HG03521 (cell line): ENCODE measurements at regions not wholly inside any gene's neighbourhood (a gene's known extent, or its start where the extent isn't known, plus 50 kb on each side); places are given as distances from the start of the nearest gene placed in this dataset.
A peak's percentile ranks its signal among the peaks of the same experiment; 100 is the strongest.

Source experiments
- ATAC-seq: cut with Tn5 transposase; IDR thresholded peaks from one replicate; pipeline ENCODE4 v1.9.1; 2021; ENCODE audit warnings: mild to moderate bottlenecking, moderate library complexity; ENCODE audit not compliant: unreplicated experiment

DNA sequence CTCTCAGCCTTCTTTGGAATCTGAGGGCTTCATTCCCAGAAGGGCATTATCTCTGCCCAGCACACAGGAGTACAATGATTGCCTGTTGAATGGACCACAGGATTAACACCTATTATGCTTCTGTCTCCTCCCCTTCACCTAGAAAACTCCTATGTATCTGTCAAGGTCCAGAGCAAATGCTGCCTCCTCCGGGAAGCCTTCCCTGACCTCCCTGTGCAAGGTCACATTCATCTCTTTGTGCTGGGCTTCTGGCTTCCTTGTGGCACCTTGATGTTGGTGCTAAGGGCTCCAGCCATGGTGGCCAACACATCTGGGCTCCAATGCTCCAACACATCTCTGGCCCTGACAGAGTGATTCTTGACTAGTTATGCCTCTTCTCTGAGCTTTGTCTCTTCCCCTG is 49.9 kb upstream of the ATP2B2 start:
- no peak for ATAC-seq

DNA sequence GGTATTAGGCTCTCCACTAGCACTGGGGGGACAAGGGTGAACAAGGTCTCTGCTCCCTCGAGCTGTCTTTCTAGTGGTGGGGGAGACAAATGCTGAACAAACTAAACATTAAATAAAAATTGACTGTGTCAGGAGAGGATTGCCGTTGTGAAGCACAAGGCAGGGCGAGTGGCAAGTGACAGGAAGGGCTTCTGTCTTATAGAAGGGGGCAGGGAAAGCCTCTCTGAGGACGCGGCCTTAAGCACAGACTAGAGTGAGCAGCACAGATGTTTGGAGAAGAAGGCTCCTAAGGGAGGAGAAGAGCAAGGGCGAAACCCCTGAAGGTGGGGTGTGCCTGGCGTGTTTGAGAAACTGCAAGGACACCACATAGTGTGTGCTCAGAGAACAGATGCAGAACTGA is 50.9 kb upstream of the ATP2B2 start:
- ATAC-seq, result no peak

DNA sequence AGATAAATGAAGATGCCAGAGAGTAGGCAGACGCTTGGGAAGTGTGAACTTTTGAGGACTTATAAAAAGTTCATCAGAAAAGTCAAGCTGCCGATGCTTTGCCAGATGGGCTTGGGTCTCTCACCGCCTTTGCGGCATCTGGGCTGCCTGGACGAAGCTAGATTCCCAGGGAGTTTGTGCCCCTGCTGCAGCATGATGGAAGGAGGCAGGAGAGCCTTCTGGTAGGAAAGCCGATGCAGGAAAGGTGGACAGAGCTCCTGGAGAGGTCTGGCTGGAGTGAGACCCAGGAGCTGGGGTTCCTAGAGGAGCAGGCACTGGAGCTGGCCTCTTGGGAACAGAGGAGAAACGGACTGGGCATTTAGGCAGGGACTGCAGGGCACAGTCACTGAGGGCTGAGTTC is 51.9 kb upstream of the ATP2B2 start:
- no peak for ATAC-seq

DNA sequence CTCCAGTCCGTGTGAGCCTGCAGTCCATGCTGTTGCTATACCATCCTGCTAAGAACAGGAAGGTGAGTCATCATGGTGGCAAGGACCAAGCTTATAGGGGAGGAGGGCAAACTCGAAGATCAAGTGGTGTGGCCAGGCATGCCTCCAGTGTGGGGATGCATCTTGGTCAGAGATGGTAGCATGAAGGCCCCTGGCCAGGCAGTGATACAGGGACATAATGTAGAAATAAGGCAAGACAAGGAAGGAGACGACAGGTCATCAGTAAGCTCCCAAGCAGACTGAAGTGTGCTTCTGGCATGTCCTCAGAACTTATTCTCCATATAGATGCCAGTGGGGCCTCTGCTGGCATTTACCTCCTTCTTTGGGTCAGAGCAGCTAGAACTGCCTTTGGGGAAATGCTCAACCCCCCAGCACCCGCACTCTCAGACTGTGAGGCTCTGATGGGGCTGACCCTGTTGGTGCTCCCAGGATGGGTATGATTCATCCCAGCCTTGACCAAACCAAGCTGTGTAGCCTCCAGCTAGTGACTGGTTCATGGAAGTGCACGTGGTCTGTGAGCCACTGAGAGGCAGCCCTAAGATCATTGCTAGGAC is 52.5 kb upstream of the ATP2B2 start:
- ATAC-seq, result no peak

DNA sequence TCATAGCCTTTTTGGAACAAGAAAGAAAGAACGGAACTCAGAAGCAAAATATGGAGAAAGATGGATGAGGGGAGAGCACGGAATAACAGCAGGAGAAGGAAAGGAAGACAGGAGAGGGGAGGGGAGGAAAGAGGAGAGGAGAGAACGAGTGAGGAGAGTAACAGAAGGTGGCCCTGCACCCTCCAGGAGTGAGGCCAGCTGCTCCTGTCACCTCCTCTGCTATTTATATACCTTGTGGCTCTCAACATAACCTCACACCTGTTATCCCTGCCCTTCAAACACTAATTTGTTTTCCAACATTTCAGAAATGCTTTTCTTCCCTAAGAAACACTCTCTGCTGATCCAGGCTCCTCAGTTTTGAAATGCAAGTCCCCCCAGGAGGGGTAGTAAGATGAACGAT is 53.4 kb upstream of the ATP2B2 start:
- no peak for ATAC-seq

DNA sequence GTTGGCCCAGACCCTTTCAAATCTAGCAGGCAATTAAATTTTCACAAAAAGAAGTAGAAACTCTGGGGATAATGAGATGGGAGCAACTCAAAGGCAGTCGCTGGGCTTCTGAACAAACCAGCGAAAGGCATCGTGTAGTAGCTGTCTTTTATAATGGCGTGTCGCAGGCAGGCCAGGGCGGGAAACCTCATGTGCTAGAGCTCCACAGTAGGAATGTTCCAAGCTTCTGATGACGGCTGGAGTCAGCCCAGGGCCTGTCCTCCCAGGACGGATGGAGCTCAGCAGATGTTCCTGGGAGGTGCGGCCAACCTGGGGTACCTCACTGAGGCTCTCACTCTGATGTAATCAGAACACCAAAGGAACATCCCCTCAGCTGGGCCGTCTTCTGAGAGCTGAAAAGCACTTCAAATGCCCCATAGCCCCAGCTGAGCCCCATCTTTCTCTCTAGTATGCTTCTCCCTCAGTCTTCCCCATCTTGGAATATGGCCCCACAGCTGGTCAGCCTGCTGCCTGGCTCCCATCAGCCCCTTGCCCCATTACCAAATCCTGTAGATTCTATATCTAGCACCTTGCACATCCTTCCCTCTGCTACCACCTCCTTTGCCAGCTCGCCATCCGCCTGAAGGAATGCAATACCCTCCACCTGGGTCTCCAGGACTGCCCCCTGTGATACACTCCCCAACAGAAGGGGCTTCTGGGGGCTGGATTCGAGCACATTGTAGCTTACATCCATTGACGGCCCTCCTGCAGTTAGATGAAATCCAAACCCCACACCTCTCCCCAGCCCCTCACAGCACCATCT is 54.9 kb upstream of the ATP2B2 start:
- ATAC-seq, result no peak

DNA sequence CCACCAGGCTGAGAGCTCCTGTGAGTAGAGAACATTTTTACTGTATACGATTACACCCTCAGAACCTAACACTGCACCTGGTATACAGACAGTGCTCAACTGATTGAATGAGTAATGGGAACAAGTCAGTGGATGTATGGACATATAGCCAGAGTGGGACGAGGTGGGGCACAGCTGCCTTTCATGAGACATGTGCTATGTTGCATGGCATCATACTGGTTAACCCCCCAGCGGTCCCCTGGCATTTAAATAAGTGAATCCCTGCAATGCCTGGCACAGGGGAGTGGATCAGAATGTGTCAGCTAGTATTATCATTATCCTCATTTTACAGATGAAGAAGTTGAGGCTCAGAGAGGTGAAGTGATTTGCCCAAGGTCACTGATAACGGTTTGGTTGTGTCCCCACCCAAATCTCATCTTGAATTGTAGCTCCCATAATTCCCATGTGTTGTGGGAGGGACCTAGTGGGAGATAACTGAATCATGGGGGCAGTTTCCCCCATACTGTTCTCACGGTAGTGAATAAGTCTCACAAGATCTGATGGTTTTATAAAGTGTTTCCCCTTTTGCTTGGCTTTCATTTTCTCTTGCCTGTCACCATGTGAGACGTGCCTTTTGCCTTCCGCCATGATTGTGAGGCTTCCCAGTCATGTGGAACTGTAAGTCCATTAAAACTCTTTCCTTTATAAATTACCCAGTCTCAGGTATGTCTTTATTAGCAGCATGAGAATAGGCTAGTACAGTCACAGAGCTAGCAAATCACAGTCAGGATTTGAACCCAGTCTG is 56.0 kb upstream of the ATP2B2 start:
- ATAC-seq, result no peak

DNA sequence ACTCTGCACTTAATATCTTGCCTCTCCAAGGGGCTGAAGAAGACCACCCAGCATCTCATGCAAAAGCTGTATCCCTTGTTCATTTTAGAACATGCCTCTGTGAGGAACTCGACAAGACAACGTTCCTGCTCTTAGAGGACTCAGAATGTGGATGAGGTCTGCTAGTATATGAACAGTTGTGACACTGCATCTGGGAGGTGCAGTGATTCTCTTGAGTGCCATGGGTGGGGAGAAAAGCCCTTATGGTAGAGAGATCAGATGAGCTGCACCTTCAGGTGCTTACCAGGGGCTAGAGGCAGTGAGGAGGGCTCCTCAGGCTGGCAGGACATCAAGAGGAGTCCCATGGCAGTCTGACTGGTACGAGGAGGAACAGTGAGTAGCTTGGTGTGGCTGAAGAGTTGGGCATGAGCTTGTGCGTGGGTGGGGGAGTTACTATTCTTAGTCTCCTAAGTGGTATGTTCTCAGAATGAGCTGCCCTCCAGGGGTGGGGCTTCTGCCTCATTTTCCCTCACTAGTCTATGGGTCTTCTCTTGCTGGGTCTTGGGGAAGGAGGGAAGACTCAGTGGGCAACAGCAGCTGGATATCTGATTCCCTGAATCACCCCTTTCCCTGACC is 56.7 kb upstream of the ATP2B2 start:
- no peak for ATAC-seq

DNA sequence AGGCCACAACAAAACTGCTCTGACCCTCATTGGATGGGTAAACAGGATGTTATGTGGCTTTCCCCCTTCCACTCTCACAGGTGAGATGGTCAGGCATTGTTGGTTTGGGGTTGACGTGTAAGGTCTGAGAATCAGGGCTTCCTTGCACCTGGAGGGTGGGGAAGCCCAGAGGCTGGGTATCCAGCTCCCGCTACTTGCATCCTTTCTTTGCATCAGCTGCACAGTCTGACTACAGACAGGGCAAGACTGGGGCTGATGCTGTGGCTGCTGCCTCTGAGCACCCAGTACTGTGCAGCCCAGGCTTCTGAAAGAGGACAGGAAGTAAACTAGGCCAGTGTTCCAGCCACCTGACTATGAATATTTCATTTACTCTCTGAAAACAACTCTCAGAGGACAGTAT is 58.0 kb upstream of the ATP2B2 start:
- ATAC-seq, result peak; percentile 53

DNA sequence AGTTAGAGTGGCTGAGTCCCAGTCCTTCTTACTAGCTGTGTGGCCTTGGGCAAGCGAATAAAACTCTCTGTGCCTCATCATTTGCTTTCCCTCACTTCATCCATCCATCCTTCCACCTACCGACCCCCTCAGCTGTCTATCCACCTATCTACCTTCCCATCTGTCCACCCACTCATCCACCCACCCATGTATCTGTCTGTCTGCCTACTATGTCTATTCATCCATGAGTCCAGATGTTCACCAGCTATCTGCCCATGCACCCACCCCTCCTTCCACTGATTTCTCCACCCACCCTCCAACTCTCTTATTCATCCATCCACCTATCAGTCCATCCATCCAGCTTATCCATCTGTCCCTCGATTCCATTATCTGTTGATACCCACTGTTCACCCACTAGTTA is 60.4 kb upstream of the ATP2B2 start:
- no peak for ATAC-seq

DNA sequence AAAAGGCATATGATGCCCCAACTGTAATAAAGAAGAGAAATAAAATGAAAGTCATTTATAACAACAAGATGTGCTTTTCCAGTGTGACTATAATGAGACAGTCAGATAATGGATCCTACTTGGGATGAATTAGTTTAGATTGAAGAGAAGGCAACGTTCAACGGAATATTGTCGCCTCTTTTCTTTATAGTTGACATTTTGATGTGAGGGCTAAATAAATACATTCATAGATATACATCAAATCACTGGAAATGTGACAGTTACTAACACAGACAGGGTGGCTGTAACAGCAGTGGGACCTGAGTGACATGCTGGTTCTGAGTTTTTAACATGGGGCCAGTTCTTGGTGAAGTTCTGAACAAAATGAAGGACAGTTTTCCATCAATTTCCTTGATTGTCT is 61.1 kb upstream of the ATP2B2 start:
- ATAC-seq, result no peak

DNA sequence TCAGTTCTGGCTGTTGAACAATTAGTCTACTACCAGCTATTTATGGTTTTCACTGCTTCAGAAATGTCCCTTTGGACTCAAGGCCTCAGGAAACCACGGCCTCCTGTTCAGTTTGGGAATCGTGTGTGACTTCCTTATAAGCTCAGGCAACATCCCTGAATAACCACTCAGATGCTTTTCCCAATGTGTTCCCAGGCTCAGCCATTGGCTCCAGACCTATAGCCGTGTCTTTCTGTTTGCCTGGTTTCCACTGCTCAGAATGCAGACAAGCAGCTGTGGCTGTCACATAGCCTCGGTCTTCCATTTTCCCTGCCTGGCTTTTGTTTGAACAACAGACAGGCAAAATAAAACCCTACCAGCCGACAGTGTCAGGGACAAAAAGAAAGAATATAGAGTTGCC is 63.2 kb upstream of the ATP2B2 start:
- no peak for ATAC-seq

DNA sequence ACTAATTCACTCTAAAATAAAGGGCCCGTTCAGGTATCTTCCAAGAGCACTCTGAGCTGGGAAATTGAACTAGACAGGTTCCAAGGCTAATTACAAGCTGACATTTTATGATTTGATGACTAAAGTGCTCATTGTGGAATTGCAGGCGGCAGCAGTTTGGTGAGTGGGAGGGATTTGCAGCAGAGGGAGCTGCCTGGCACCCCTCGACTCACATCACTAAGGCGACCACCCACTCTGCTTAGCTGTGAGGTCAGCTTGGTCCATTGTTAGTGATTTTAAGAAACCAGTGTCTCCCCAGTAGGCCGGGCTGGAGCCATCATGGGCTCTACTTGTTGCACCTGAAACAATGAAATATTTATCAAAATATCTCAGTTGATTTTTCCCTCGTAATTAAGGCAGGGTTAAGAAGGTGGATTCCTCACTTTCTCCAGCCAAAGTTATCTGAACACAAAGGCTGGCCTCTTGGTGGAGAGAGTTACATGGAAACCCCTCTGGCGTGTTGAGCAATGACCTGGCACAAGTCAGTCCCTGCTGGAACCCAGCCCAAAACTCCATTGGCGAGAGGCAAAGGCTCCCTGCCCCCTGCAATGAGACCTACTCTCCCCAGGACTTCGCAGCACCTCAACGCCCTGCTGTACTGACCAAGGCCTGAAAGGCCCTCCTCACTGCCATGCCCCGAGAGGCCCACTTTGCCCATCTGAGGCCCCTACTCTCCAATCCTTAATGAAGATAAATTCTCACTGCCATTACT is 65.0 kb upstream of the ATP2B2 start:
- ATAC-seq, result no peak

DNA sequence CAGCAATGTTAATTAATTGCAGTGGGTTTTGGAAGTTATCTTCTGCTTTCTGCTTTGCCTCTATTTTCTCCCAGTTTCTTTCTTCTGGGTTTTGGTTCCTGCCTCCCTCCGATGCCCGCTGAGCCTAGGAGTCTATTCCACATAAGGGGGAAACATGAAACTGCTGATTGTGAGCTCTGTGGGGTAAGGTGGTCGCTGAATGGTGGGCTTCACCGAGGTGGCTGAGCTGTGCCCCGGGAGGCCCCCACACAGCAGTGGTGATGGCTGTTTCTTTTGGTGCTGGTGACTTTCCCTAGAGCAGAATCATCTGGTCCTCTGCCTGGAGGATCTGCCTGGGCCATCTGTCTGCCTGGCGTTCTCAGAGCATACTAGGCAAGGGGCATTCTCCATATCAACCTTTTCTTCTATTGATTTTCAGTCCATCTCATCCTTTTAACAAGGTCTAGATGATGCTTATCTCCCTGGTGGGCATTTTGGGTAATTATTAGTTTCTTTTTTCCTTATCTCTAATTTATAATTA is 68.8 kb upstream of the ATP2B2 start:
- no peak for ATAC-seq

DNA sequence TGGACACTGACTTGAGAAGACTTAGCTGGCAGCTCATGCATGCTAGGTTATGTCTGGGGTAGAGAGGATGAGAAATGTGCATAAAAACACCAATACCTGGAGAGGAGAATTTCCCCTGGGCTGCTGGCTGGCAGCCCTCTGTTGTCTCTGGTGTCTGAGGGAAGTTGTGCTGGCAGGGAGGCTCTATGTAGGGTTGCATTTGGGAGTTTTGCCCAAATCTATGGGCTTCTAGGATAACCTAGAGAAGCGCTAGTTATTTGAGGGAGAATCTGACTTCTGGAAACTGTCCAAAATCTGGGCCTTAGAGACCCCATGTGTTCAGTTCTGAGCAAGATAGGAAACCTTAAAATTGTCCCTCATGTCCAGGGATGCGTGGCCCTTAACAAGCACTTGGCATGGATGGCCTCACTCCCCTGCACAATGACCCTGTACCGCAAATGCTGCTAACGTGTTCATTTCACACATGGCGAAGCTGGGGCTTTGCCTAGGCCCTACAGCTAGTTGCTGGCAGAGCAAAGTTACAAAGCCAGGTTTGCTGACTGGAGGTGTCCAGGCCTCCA is 70.3 kb upstream of the ATP2B2 start:
- no peak for ATAC-seq

DNA sequence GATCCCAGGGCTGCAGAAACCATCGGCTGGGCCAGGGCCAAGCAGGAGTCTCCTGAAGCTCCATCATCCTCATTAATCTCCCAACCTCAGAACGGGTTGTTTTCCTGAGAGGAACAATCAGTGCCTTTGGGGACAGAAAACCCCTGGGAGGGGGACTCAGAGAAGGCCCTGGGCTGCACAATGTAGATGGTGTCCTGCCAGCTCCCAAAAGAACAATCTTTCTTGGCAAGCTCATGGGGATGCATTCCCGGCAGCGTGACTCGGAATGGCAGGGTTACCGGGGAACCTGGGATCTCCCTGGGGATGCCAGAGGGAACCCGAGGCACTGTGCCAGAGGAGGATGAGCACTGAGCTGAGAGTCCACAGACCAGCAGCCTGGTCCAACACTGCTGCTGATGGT is 72.1 kb upstream of the ATP2B2 start:
- ATAC-seq, result no peak

DNA sequence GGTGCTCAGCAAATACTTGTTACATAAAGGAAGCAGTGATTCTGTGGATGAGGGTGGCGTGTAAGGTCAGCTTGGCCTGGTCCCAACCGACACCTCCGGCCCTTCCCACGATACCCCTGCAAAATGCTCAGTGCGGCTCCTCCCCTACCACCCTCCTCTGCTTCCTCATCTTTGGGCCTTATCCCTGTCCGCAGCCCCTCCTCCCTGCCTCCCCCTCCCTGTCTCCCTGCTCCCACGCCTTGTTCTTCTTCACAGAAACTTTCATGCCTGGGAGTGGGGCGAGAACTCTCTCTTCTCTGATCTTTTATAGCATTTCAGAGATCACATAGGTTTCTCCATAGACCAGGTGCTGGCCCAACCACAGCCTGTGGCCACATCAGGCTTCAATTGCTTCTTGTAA is 75.0 kb upstream of the ATP2B2 start:
- no peak for ATAC-seq

DNA sequence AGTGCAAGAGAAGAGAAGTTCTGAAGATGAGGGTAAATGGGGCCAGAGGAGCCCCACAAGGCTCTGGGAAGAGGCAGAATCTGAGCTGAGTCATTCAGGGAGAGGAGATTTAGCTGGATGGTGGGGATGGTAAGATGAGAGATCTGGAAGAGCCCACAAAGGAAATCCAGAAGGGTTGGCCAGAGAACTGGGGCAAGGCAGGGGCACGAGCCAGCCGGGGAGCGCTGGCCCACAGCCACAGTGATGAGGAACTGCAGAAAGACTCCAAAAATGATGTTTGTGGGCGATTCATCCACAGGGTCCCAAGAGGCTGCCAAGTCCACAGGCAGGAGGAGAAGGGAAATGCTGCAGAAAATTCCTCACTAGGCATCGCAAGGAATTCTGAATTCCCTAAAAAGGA is 75.9 kb upstream of the ATP2B2 start:
- no peak for ATAC-seq

DNA sequence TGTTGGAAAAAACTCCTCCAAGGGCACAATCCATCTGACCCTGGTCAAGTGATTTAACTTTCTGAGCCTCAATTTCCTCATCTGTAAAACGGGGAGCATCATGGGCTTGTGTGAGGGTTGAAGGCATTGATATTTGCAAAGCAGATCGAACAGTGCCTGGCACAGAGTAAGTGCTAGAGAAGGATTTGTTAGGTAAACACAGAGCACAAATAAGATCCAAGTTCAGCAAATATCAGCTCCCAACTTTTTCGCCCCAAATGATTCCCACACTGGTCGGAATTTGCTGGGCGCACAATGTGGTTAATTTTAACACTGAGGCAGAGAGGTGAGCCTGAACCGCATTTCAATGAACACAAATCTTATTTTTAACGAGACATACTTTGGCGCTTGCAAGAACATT is 76.3 kb upstream of the ATP2B2 start:
- ATAC-seq, result no peak

DNA sequence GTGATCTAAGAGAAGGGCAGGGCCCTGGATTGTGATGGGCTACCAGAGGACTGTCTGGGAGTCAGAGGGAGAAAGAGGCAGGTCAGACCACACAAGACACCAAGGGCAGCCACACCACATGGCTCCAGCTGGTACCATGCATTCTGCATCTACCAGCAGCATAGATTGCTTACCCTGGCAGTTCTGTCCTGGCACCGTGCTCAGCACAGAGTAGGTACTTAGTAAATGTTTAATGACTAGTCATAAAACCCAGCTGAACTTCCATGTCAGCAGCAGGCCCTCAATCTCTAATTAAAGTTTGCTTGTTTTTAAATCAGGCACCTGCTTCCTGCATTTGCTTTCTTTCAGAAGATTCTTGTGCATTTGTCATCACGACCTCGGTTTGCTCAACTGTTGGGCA is 77.3 kb upstream of the ATP2B2 start:
- no peak for ATAC-seq
